A204.1 (cell line): ENCODE measurements at regions not wholly inside any gene's neighbourhood (a gene's known extent, or its start where the extent isn't known, plus 50 kb on each side); places are given as distances from the start of the nearest gene placed in this dataset.
"Not testable (repeated sequence)": the region's sequence is repeated elsewhere in the genome, so short reads cannot be mapped to it uniquely, and the experiment has no call there.

Experiments
- FAIRE-seq: peaks from 2 replicates; lab custom pipeline; 2012; peaks lifted over from hg19 to GRCh38; lab: Jason Lieb, UNC

DNA sequence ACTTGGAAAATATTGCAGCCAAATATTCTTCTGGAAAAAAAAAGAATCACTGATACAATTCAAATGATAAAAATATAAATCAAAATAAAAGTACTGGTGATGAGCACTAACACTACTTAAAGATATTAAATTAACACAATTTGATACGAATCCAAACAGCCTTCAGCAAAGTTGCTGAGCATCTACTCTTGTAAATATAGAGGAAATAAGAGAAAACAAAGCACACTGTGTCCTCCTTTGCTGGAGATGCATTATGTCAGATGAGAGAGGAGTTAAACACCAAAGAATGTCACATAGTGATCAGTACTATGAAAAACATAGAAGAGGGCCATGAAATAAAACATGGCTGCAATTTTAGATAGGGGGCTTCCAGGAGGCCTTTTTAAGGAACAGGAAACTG is 177.4 kb upstream of the RNPC3 start:
- FAIRE-seq: no peak

DNA sequence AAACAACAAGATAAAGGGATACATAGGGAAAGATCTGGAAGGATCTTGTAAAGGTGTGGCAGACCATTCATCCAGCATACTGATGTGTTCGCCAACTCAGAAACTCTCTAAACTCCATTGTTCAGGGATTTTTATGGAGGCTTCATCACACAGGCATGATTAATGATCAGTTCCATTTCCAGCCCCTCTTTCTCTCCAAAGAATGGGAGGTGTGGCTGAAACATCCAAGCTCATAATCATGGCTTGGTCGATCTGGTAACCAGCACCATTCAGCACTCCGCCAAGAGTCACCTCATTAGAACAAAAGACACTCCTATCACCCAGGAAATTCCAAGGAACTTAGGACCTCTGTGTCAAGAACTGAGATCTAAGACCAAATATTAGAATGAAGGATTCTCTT is 180.6 kb upstream of the RNPC3 start:
- no peak for FAIRE-seq

DNA sequence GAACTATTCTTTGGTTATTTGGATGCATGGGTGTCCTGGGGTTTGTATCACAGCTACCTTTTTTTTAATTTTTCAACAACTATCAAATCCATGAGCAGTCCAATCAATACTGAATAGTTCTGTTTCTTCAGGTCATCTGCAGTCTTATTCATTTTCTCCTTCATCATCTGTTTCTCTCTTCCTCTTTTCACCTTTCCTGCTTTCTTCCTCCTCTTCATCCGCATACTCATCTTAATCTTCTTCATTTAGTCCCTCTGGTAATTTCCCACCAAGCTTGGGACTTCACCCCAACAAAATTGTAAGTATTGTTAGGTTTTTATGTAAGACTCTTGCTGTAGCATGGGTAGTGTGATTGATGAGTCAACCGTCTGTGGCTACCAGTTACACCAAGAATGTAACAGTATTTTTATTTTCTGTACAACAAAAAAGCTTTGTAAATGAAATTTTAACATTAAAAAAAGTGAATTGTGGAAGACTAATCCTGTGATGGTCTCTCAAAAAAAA is 184.1 kb upstream of the RNPC3 start:
- FAIRE-seq: no peak

DNA sequence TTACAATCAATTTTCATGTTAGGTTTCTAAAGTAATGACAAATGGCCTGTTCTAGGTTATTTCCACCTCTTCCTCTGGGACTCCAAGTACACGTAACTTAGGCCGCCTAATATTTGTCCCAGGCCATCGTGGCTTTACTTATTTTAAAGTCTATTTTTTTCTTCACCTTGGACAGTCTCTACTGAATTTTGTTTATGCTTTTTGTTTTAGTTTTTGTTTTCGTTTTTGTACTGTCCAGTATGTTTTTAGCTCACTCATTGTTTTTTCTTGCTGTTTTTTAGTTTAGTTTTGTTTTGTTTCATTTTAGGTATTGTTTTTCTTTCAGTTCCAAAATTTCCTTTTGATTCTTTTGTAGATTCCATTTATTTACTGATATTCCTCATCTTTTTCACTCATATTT is 187.7 kb upstream of the RNPC3 start:
- FAIRE-seq: no peak

DNA sequence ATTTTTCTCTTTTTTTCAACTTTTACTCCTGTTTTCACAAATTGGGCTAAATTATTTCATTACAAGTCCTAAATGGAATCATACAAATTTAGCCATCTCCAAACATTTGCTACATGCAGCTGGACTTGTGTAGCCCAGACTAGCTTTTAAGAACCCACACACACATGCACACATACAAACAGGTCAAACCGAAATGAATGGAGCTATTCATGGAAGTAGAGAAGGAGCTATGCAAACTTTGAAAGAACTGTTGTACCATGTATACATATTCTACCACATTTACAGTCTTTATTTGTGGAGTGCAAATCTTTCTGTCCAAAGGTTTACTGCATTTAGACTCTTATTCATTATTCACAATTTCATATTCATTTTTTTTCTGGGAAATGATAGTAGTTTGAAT is 189.1 kb upstream of the RNPC3 start:
- FAIRE-seq: no peak

DNA sequence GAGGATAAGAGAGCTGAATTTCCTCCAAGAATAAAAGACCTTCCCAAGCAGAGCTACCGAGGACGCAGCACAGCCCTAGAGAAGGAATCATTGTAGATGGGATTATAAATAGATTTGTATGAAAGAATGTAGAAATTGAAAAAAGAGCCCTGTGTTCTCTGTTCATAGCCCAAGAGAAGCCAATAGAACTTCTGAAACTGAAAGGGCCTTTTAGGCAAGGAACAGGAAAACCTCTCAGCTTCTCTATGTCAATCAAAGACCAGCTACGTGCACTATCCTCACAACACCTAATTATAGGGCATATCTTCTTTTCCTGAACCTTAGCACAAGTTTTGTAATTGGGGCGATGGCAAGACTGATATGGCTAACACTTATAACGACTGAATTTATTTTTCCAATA is 192.4 kb upstream of the RNPC3 start:
- no peak for FAIRE-seq

DNA sequence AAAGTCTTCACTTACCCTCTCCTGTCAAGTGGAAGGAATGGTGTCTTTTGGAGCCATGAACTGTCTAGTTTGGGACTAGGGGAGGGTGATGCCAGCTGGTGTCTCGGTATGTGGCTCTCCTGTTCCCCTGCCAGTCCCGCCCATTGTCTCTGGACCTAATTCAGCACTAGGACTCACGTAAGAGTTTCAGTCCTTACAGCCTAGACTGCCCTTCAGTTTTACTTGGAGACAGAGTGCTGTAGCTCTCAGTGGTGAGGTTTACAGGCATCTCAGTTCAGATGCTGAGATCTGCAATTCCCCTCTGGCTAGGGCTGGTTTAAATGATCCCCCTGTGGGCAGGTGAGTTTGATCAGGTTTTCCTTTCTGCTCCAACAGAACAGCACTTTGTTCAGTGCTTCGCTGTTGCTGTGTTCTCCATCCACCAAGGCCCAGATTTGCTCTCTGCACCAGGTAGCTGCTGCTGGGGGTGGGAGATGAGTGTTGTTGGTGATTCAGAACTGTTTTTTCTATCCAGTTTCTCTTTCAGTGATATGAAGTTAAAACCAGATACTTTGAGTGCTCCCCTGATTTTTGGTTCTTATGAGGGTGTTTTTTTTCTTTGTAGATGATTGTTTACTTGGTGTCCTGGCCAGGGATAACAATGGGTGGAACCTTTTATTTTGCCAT is 198.3 kb upstream of the RNPC3 start:
- no peak for FAIRE-seq

DNA sequence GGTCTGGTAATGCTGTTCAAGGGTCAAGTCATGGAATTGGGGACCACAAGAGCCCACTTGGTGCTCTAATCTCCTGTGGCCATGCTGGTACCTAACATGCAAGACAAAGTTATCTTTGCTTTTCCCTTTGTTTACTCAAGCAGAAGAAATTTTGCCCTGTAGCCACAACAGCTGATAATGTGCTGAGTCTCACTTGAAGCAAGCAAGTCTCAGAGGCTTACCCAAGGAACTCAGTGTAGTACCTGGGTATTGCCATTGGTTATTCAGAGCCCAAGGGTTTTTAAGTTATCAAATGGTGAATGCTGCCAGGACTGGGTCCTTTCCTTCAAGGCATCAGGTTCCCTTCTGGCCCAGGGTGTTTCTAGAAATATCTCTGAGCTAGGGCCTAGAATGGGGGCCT is 198.9 kb upstream of the RNPC3 start:
- no peak for FAIRE-seq

DNA sequence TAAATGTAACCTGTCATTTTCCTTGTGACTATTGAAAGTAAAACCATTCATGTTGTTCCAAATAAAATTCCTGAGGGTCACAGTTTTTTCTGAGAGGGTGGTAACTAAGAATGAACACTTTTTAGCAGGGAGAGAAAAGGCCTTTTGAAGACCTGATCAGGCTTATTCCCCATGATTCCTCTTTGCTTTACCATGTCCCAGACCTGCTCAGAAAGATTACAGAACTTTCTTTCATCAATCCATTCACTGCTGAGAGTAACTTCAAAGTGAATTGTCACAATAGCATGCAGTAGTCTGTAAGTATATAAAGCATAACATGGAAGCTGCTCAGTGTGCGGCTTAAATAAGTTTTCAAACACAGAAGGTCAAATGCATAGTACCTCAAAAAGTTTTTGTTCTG is 201.5 kb upstream of the COL11A1 start:
- FAIRE-seq: no peak

DNA sequence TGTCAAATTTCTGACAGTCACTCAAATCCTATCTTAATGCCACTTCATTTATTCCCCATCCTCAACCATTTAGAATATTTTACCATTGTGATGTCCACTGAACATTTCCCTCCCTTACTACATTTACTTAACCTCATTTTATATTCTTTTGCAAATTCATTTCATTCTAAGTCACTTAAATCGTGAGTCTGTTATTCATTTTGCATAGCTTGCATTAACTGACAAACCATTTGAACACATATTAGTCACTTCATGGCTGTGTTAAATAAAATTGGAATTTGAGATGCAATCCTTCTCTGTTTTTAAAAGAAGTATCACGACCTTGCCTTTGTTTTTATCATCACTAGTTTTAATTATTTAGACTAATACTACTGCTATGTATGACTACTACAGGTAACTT is 199.4 kb upstream of the COL11A1 start:
- FAIRE-seq: peak; percentile 56

DNA sequence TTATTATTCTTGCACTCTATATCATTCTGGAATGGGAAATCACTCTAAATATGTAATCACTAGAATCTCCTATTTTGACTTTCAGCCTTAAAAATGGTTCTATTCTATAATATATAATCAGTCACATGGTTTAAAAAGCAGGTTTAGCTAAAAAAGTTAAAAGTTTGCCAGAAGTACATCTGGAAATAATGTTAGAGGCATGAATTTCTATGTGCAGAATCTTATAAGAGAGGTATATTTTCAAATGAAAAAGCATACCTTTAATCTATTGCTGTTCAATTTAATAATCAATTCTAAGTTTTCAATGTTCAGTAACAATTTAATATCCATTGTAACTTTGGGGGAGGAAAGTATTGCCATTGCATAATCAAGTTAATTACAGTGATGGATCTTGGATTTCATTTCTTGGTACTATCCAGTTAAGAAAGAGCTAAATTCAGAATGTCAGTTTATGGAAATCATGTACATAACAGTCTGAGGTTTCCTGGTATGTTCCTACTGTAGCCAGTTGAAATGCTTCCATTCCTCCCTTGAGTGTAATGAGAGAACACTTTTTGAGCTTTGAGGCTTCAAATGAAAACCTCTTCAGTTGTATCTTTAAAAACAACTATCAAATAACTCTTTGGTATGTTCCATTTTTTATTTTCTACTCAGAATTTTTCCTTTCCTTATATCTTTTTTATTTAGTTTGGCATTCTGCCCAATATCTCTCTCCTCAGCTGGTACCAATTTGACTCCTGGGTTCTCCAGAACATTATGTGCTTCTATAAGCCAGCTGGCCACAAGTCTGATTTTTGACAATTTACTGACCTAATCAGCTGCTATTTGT is 175.7 kb upstream of the COL11A1 start:
- peak; percentile 6 for FAIRE-seq

DNA sequence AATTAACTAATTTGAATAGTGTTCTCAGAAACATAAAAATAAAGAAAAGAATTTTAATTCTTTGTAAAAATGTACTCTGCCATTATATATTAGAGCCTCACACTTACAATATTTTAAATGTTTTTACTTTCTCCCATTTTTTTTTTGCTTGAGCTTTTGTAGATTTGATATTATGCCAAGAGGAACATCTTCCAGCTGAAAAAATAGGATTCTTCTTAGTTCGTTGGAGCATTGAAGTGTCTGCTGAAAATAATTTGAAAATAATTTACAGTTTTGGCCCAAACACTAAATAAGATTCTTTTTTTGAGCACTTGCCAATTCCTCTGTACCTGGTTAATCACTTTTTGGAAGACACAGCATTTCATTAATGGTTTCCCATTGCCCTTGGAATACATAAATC is 175.0 kb upstream of the COL11A1 start:
- FAIRE-seq: no peak

DNA sequence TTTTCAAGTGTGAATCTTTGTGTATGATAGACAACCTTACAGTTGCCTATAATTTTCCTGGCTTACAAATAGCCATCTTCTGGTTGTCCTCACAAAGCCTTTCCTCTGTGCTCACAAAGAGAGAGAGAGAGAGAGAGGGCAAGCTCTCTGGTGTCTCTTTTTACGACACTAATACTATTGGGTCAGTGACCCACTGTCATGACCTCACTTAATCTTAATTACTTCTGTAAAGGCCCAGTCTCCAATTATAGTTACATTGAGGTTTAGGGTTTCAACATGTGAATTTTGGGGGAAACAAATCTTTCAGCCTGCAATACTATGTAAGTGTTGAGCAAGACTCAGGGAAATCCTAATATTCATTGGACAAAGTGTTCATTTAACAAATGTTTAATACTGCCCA is 167.4 kb upstream of the COL11A1 start:
- no peak for FAIRE-seq

DNA sequence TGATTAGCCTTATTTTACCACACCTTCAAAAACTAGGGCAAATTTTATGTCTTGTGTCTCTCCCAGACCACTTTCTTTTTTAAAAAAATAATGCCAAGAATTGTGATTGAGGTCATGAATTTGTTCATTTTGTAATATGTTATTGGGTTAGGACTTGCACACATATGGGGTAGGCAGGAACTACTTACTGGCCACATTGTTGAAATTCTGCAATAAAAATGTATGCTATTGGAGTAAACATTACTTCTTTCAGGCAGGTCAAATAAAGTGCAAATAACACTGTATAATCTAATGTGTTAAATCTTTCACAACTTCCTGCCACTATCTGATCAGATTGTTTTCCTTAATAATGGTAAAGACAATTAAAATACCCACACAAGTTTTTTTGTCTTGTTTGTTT is 166.6 kb upstream of the COL11A1 start:
- peak; percentile 9 for FAIRE-seq

DNA sequence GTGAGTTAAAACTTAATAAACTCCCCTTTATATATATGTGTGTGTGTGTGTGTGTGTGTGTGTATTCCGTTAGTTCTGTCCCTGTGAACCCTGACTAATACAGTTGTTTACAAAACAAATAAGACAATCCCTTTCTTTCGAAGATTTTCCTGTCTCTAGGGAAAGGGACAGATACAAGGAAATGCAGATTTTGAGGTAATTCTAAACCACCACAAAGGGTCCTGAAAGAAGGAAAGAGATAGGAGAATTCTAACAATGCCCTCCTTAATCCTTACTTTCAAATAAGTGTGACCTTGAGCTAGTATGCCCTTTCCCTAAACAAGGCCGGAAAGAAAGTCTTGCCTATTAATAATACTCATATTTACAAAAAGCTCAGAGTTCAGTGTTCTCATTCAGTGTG is 164.8 kb upstream of the COL11A1 start:
- no peak for FAIRE-seq

DNA sequence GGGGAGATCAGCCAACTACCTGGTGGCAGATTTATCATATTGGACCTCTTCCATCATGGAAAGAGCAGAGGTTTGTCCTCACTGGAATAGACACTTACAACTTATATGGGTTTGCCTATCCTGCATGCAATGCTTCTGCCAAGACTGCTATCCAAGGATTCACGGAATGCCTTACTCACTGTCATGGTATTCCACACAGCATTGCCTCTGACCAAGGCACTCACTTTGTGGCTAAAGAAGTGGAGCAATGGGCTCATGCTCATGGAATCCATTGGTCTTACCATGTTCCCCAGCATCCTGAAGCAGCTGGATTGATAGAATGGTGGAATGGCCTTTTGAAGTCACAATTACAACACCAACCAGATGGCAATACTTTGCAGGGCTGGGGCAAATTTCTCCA is 163.1 kb upstream of the COL11A1 start:
- FAIRE-seq: not testable (repeated sequence)

DNA sequence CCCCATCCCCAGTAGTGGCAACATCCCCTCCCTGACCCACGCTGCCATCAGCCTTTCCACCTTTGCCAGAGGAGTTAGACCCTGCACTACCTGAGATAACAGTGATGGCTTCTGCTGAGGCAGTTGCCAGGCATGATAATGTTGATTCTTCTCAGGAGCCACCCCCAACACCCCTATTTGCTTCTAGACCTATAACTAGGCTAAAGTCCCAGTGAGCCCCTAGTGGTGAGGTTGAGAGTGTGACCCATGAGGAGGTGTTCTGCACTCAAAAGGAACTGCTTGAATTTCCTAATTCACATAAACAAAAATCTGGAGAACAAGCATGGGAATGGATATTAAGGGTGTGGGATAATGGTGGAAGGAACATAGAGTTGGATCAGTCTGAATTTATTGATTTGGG is 159.6 kb upstream of the COL11A1 start:
- no peak for FAIRE-seq

DNA sequence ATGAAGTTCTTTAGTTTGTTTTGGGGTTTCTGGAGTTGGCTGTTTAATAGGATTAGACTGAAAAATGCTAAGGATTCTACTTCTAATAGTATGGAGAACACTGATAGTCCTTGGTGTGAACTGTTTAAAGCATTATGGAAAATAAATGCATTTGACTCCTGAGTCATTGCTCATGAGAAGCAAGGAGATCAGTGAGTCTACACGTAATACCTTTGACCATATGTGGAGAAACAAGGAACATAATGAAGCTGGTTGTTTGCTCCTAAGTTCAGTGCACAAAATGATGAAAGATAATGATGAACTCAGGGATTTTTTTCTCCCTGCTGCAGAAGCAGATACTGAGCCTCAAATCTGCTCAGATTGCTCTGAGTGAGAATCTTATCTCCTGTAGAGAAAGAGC is 158.9 kb upstream of the COL11A1 start:
- no peak for FAIRE-seq

DNA sequence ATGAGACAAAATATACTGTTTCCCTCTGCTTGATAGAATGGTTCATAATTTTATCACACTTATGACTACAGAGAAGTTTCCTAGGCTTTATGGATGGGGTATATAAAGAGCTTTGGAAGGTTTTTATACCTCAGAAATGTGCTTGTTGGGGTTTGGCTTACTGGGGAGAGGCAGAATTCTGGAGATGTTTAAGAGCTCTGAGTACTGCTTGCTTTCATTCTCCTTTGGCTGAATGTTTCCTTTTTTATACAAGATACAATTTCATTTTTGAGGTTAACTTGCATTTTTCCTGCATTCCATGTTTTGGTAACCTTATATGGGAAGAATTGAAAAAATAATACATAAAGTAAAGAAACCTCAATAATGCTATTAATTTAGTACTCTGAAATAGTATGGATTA is 157.7 kb upstream of the COL11A1 start:
- peak; percentile 54 for FAIRE-seq

DNA sequence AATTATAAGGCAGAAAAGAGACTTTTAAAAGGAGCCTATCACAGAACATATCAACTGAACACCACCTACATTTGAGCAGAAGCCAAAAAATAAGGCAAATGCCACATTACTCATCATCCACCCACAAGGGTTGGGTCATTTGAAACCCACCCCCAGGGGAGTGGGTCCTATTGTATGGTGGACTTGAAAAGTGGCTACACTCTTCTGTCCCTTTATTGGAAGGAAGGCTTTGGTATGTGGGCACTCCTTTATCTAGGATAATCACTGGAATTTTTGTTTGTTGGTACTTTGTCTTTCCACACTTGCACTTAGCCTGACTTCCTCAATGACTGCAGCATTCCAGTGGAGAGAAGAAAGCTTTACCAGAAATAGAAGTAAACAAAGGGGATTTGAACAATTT is 157.2 kb upstream of the COL11A1 start:
- FAIRE-seq: no peak

DNA sequence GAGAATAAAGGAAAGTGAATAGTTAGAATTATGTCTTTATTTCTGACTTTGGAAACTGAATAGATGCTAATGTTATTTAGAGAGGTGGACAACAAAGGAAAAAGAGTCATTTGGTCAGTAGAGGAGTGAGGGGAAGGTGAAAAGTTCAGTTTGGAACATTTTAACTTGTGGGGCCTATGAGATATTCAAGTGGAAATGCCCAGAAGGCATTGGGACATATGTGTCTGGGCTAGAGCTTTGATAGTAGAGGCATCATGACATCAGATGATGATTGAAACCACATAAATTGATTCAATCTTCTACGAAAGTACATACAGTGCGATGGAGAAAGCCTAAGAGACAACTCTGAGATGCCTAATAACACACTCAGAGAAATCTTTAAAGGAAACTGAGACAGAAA is 151.7 kb upstream of the COL11A1 start:
- FAIRE-seq: no peak

DNA sequence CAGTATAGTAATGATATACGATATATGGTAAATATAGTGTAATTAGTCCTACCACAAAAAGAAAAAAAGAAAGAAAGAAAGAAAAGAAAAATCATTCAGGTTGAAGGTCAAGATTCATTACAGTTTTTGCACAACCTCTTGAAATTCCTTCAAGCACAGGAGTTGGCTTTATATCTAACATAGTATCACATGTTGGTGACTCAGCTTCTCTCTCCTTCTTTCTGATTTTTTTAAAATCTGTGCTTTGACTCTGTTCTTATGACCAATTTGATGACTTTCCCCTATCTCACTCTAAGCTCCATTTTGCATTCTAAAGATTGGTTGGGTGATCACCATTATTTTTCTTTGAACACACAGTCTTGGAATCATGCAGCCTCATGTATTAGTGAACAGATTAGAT is 148.2 kb upstream of the COL11A1 start:
- no peak for FAIRE-seq

DNA sequence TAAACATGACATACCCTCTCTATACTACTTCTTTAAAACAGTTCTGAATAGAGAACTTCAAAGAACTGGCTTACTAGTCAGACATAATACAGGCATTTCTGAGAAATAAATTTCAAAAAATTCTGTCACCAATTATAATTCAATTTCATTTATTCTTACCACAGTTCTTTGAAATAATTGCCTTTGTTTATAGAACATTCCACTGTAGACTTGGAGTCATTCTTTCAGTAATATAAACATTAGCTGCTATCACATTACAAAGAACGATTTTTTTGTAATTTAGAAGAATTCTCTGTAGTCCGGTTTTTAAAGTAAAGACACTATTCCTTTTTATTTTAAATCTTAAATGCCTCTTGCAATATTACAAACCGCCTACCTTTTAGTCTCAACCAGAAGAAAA is 146.4 kb upstream of the COL11A1 start:
- peak; percentile 48 for FAIRE-seq

DNA sequence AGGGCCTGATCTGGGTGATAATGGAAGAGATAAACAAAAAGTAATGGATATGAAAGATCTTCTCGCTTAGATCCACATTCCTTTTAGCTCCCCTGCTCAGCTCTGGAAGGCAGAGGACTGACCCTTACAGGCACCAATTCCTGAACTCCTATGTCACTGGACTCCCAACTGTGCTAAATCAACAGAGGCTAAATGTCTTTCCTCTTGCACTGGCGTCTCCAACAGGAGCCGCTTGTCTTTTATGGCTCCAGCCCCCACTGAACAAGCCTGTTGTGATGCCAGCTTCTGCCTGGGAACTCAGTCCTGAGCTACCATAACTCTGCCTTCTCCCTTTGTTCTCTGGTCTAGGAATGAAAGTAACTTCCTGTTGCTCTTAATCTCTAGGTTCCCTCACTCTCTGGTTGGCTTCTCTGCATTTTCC is 142.1 kb upstream of the COL11A1 start:
- no peak for FAIRE-seq
